ENCODE measurements at regions not wholly inside any gene's neighbourhood (a gene's known extent, or its start where the extent isn't known, plus 50 kb on each side); places are given as distances from the start of the nearest gene placed in this dataset.

DNA sequence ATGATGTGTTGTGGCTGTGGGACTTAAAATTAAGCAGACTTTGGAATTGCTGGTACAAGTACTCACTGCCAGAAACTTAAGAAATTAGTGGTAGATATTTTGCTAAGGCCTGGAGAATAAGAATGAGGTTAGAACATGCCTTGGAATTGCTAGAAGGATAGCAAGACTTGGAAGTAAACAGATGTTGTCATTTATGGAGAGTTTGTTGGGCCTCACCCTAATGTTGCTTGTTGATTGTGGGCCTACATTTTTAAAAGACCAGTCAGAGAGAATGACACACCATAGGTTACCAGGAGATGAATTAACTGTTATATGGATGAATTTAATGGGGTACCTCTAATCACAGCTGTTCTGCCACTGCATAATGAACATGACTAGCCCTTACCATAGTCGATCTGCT lies 120.1 kb upstream of the GAS1 start:
- no peak overlapping the region for H3K4me3 ChIP-seq
- DNase-seq: no peak
- no peaks in the 10 kb centered on the region for H3K36me3 ChIP-seq
- 36 to 86% (median 77%) methylated on average over 1 of the region's 1 CpG for WGBS, 5 donors
- TF ChIP-seq EP300 (IDR thresholded peaks at IDR 0.05) (no peak), POLR2A (IDR thresholded peaks at IDR 0.05) (no peak), POLR2AphosphoS5 (IDR thresholded peaks at IDR 0.05) (no peak)
- TF ChIP-seq, protein P1, sequence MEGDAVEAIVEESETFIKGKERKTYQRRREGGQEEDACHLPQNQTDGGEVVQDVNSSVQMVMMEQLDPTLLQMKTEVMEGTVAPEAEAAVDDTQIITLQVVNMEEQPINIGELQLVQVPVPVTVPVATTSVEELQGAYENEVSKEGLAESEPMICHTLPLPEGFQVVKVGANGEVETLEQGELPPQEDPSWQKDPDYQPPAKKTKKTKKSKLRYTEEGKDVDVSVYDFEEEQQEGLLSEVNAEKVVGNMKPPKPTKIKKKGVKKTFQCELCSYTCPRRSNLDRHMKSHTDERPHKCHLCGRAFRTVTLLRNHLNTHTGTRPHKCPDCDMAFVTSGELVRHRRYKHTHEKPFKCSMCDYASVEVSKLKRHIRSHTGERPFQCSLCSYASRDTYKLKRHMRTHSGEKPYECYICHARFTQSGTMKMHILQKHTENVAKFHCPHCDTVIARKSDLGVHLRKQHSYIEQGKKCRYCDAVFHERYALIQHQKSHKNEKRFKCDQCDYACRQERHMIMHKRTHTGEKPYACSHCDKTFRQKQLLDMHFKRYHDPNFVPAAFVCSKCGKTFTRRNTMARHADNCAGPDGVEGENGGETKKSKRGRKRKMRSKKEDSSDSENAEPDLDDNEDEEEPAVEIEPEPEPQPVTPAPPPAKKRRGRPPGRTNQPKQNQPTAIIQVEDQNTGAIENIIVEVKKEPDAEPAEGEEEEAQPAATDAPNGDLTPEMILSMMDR (IDR thresholded peaks at IDR 0.05): no peak
- no peaks in the 10 kb centered on the region for H3K27me3 ChIP-seq
- H3K4me1 ChIP-seq: peaks cover 0 to 7% (median 2%) of the 10 kb centered on the region in 4 donors
- intact Hi-C loops (cut with DNase I; ENCODE audit: low total_unique reads): no loop called here
- no peaks in the 10 kb centered on the region for H3K9me3 ChIP-seq
- no peak overlapping the region for H3K27ac ChIP-seq

DNA sequence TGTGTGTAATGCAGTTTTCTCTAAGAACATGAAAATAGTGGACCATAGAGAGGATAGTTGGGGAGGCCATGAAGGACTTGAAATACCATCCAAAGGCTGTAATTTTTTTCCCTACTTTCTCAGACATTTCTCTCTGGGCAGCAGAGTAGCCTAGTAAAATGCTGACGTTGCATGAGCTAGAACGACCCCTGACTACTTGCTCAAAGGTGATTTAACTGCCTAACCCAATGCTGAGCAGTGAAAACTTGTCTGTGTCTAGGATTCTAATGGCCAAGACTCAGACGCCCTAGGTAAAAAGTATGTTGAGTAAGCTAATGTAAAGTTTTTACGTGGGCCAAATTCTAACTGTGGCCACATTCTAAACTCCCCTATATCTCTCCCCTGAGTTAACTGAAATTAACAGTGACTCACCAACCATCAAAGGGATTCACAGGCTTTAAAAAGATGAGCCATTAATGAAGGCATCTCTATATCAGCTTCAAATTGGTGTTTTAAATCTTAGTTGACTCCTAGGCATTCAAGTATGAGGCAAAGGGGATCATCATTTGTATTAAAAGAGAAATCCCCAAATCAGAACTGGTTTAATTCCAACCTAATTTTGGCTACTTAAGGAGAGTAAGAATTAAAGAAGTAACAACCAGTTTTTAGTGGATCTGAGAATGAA lies 121.0 kb upstream of the GAS1 start:
- Histone ChIP-seq H3K9me3 (no peaks in the 10 kb centered on the region), H3K4me1 (peaks cover 0 to 4% (median under 1%) of the 10 kb centered on the region in 4 donors), H3K36me3 (no peaks in the 10 kb centered on the region), H3K4me3 (no peak overlapping the region), H3K27ac (no peak overlapping the region), H3K27me3 (no peaks in the 10 kb centered on the region)
- DNase-seq: no peak
- 80 to 89% (median 87%) methylated on average over 4 of the region's 4 CpGs for WGBS, 5 donors
- TF ChIP-seq POLR2A (IDR thresholded peaks at IDR 0.05) (no peak), EP300 (IDR thresholded peaks at IDR 0.05) (no peak), POLR2AphosphoS5 (IDR thresholded peaks at IDR 0.05) (no peak)
- TF ChIP-seq, protein P1 (IDR thresholded peaks at IDR 0.05): no peak
- intact Hi-C loops (cut with DNase I; ENCODE audit: low total_unique reads): no loop called here

DNA sequence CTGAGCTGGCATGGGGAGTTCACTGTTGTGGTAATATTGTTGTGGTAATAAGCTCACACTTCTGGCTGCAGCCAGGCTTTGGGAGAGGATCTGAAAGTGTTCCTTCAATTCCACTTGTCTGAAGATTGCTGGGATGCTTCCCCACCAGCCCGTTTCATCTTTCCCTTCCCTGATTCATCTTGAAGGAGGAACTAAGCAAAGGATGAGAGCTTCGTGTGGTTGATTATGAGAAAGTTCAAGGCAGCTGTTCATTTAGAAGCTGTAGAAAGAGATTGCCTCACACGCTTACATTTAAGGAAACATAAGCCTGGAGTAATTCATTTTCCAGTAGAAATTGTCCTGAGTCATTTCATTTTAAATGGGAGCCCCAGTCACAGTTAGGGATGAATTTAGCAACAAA lies 122.4 kb upstream of the GAS1 start:
- peak overlapping the region in 1 of 5 donors; percentile 14 for H3K27ac ChIP-seq
- H3K27me3 ChIP-seq: no peaks in the 10 kb centered on the region
- no peaks in the 10 kb centered on the region for H3K9me3 ChIP-seq
- TF ChIP-seq EP300 (IDR thresholded peaks at IDR 0.05) (no peak), POLR2AphosphoS5 (IDR thresholded peaks at IDR 0.05) (no peak), POLR2A (IDR thresholded peaks at IDR 0.05) (no peak)
- TF ChIP-seq, protein P1 (IDR thresholded peaks at IDR 0.05): no peak
- intact Hi-C loops (cut with DNase I; ENCODE audit: low total_unique reads): no loop called here
- DNase-seq: no peak
- peaks cover 0 to 4% (median 0%) of the 10 kb centered on the region in 4 donors for H3K4me1 ChIP-seq
- WGBS, 5 donors: 60 to 65% (median 64%) methylated on average over 3 of the region's 3 CpGs
- H3K4me3 ChIP-seq: no peak overlapping the region
- no peaks in the 10 kb centered on the region for H3K36me3 ChIP-seq

DNA sequence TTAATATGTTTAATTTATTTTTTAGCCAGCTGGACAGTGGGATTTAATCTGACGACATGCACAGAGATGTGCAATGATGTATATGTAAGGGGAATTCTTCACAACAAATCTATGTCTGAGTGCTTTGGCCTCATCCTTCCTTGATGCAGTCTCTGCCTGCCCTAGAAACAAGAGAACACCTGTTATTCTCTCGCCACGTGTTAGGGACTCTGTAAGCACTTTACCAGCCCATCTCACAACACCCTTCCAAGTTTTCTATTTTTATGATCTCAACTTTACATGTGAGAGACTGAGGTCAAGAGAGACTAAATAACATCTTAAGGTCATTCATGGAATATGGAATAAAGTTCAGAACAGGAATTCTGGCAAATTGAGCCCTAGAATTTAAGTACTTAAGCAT lies 123.0 kb upstream of the GAS1 start:
- 84 to 92% (median 90%) methylated on average over 3 of the region's 3 CpGs for WGBS, 5 donors

More for the DNA sequence above, 123.0 kb upstream of the GAS1 start:
- peaks cover 0 to 4% (median 0%) of the 10 kb centered on the region in 4 donors for H3K4me1 ChIP-seq
- no peak overlapping the region for H3K4me3 ChIP-seq
- no peak for DNase-seq
- no peaks in the 10 kb centered on the region for H3K27me3 ChIP-seq
- H3K36me3 ChIP-seq: no peaks in the 10 kb centered on the region
- no peaks in the 10 kb centered on the region for H3K9me3 ChIP-seq
- TF ChIP-seq, protein P1 (IDR thresholded peaks at IDR 0.05): no peak
- no peak for TF ChIP-seq POLR2A (IDR thresholded peaks at IDR 0.05)
- TF ChIP-seq POLR2AphosphoS5 (IDR thresholded peaks at IDR 0.05): no peak
- no peak for TF ChIP-seq EP300 (IDR thresholded peaks at IDR 0.05)
- no peak overlapping the region for H3K27ac ChIP-seq
- intact Hi-C loops (cut with DNase I; ENCODE audit: low total_unique reads): no loop called here

Measured in stomach (tissue), 8 donors.